Spleen (tissue), 11 donors: ENCODE measurements at regions not wholly inside any gene's neighbourhood (a gene's known extent, or its start where the extent isn't known, plus 50 kb on each side); places are given as distances from the start of the nearest gene placed in this dataset.

Experiments used
- DNase-seq: peaks from one replicate; pipeline ENCODE4 v3.0.0-alpha.2; 2020
- H3K27ac ChIP-seq, 8 donors: fragments of 200-600 bp; sonication (generic) in 7 of 8; 1 replicate in 4 of 8; 2 replicates in 4 of 8; pipeline versions ENCODE4 v1.5.0 to v1.8.0; 2016 to 2021; ENCODE audit warnings: inconsistent platforms in 4 of 8, mild to moderate bottlenecking in 4 of 8, moderate library complexity in 1 of 8
- H3K27me3 ChIP-seq, 7 donors: fragments of 200-600 bp; sonication (generic) in 6 of 7; replicated peaks in 1 of 7; 1 replicate in 4 of 7; 2 replicates in 3 of 7; pipeline versions ENCODE4 v1.5.0 to v1.8.0; 2016 to 2021; ENCODE audit warnings: inconsistent platforms in 3 of 7, mild to moderate bottlenecking in 1 of 7
- H3K36me3 ChIP-seq, 6 donors: fragments of 200-600 bp; sonication (generic) in 5 of 6; 1 replicate in 4 of 6; 2 replicates in 2 of 6; pipeline versions ENCODE4 v1.5.0 to v1.8.0; 2016 to 2021; ENCODE audit warnings: inconsistent platforms in 2 of 6
- H3K4me1 ChIP-seq, 6 donors: fragments of 200-600 bp; sonication (generic) in 5 of 6; 1 replicate in 3 of 6; 2 replicates in 3 of 6; pipeline versions ENCODE4 v1.5.0 to v1.8.0; 2016 to 2021; ENCODE audit warnings: inconsistent platforms in 3 of 6
- H3K4me3 ChIP-seq, 8 donors: fragments of 200-600 bp; sonication (generic) in 7 of 8; 1 replicate in 4 of 8; 2 replicates in 4 of 8; pipeline versions ENCODE4 v1.5.0 to v1.8.0; 2016 to 2021; ENCODE audit warnings: inconsistent platforms in 4 of 8, mild to moderate bottlenecking in 4 of 8, moderate library complexity in 2 of 8
- H3K9me3 ChIP-seq, 8 donors: fragments of 200-600 bp; sonication (generic) in 7 of 8; 1 replicate in 4 of 8; 2 replicates in 4 of 8; pipeline versions ENCODE4 v1.5.0 to v1.8.0; 2016 to 2021; ENCODE audit warnings: inconsistent platforms in 4 of 8
- POLR2A ChIP-seq, 3 donors: fragments of 450-650 bp; IDR thresholded peaks; one replicate each; pipeline ENCODE4 v1.5.1; 2017; ENCODE audit warnings: antibody characterized with exemption in 3 of 3, mild to moderate bottlenecking in 1 of 3
- POLR2AphosphoS5 ChIP-seq, 3 donors: sonication (generic); formaldehyde crosslinking; IDR thresholded peaks; one replicate each; pipeline ENCODE4 v1.5.1; 2017; ENCODE audit warnings: antibody characterized with exemption in 3 of 3
- WGBS, 5 donors: extraction: QIAGEN DNeasy Blood & Tissue Kit in 3 of 5; methylation state at CpG; one replicate each; pipeline versions ENCODE4 v1.1.5 to v1.1.7; 2013 to 2018; 5-methylcytosine and 5-hydroxymethylcytosine counted together
- intact Hi-C: fragments of 100-400 bp; cut with DNase I; formaldehyde crosslinking; loops from one replicate; pipeline ENCODE4 v1.15.0; 2023; ENCODE audit warnings: low total_unique reads
- TF ChIP-seq, protein P1 (sequence below), 11 experiments: fragments of 200-600 bp in 7 of 11; fragments of 450-650 bp in 4 of 11; sonication (generic) in 4 of 11; IDR thresholded peaks in 8 of 11; conservative IDR thresholded peaks in 3 of 11; 1 replicate in 7 of 11; 2 replicates in 4 of 11; pipeline versions ENCODE4 v1.4.0 to v1.8.0; 2016 to 2021; ENCODE audit warnings: antibody characterized with exemption in 11 of 11, inconsistent platforms in 4 of 11, mild to moderate bottlenecking in 1 of 11
- donor health status: healthy with polysubstance abuse.
- donor health status: DM: no; HTN: no; CAD: no; lungs with moderate emphysema.
- donor health status: DM: no; HTN: no; CAD: no.
- donor health status: Bipolar disorder and iron deficiency.
- donor health status: healthy.
- donor health status: DM: no; HTN: no; CAD: no.
- donor health status: DM: yes; HTN: yes; CAD: no.

DNA sequence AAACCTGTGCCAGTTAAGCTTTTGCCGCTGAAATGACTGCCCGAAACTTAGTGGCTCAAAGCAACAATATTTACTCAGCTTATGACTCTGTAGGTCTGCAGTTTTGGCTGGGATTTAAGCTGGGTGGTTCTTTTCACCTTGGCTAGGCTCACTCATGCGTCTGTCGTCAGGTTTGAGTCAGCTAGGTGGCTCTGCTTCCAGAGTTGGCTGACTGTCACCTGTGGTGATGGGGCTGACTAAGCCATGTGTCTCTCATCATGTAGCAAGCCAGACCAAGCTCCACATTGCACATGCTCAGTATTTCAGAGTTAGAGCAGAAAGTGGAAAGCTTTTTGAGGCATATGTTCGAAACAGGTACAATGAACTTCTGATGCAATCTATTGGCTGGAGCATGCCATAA is 354.8 kb downstream of the MEIS1 start:
- peaks cover 0 to 5% (median 0%) of the 10 kb centered on the region in 6 donors for H3K4me1 ChIP-seq
- no peak overlapping the region for H3K4me3 ChIP-seq
- H3K27ac ChIP-seq: no peak overlapping the region
- intact Hi-C loops: no loop called here
- H3K36me3 ChIP-seq: no peaks in the 10 kb centered on the region
- no peaks in the 10 kb centered on the region for H3K9me3 ChIP-seq
- no peak for TF ChIP-seq POLR2AphosphoS5 (IDR thresholded peaks at IDR 0.05)
- TF ChIP-seq, protein P1, sequence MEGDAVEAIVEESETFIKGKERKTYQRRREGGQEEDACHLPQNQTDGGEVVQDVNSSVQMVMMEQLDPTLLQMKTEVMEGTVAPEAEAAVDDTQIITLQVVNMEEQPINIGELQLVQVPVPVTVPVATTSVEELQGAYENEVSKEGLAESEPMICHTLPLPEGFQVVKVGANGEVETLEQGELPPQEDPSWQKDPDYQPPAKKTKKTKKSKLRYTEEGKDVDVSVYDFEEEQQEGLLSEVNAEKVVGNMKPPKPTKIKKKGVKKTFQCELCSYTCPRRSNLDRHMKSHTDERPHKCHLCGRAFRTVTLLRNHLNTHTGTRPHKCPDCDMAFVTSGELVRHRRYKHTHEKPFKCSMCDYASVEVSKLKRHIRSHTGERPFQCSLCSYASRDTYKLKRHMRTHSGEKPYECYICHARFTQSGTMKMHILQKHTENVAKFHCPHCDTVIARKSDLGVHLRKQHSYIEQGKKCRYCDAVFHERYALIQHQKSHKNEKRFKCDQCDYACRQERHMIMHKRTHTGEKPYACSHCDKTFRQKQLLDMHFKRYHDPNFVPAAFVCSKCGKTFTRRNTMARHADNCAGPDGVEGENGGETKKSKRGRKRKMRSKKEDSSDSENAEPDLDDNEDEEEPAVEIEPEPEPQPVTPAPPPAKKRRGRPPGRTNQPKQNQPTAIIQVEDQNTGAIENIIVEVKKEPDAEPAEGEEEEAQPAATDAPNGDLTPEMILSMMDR (IDR thresholded peaks at IDR 0.05 in 8 of 11, conservative IDR thresholded peaks at IDR 0.05 in 3 of 11): no peak
- TF ChIP-seq POLR2A (IDR thresholded peaks at IDR 0.05): no peak
- 74 to 94% (median 86%) methylated on average over 4 to 5 of the region's 5 CpGs for WGBS, 5 donors
- DNase-seq: no peak
- H3K27me3 ChIP-seq: no peaks in the 10 kb centered on the region

GRCh38 chr2:66790651-66791181 is 355.8 kb downstream of the MEIS1 start:
- no peak overlapping the region for H3K4me3 ChIP-seq
- WGBS, 5 donors: 65 to 78% (median 68%) methylated on average over 1 of the region's 1 CpG
- no peak for DNase-seq
- H3K36me3 ChIP-seq: no peaks in the 10 kb centered on the region
- intact Hi-C loops: no loop called here
- peaks cover 0 to 5% (median 0%) of the 10 kb centered on the region in 6 donors for H3K4me1 ChIP-seq
- no peaks in the 10 kb centered on the region for H3K27me3 ChIP-seq
- H3K27ac ChIP-seq: peak overlapping the region in 1 of 8 donors; percentile 3
- no peaks in the 10 kb centered on the region for H3K9me3 ChIP-seq
- TF ChIP-seq POLR2A (IDR thresholded peaks at IDR 0.05): no peak
- TF ChIP-seq, protein P1 (IDR thresholded peaks at IDR 0.05 in 8 of 11, conservative IDR thresholded peaks at IDR 0.05 in 3 of 11): no peak
- peak in 1 of 3 donors; percentile 12 for TF ChIP-seq POLR2AphosphoS5 (IDR thresholded peaks at IDR 0.05)

GRCh38 chr2:66794070-66794469 is 359.1 kb downstream of the MEIS1 start:
- TF ChIP-seq POLR2A (IDR thresholded peaks at IDR 0.05): no peak
- TF ChIP-seq, protein P1 (IDR thresholded peaks at IDR 0.05 in 8 of 11, conservative IDR thresholded peaks at IDR 0.05 in 3 of 11): no peak
- no peak for TF ChIP-seq POLR2AphosphoS5 (IDR thresholded peaks at IDR 0.05)
- no peaks in the 10 kb centered on the region for H3K9me3 ChIP-seq
- intact Hi-C loops: no loop called here
- H3K36me3 ChIP-seq: no peaks in the 10 kb centered on the region
- H3K27me3 ChIP-seq: no peaks in the 10 kb centered on the region
- no peak overlapping the region for H3K27ac ChIP-seq
- DNase-seq: no peak
- peaks cover 0 to 5% (median 0%) of the 10 kb centered on the region in 6 donors for H3K4me1 ChIP-seq
- no peak overlapping the region for H3K4me3 ChIP-seq
- 70 to 85% (median 77%) methylated on average over 8 of the region's 8 CpGs for WGBS, 5 donors

DNA sequence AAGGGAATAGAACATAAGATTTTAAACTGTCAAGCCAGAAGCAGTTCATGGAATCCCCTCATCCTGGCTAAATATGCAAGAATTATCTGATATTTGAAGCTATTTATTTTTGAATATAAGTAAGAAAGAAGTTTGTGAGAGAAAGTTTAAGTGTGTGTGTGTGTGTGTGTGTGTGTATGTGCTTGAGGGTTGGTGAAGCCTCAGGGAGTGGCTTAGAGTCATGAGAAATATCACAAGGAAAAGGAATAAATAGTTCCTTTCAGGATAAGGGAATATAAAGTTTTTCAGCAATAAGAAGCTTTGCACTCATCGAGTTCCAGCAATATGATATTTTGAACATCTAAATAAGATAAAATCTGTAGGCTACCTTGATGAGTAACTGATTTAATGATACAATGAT is 359.6 kb downstream of the MEIS1 start:
- no peaks in the 10 kb centered on the region for H3K9me3 ChIP-seq
- TF ChIP-seq, protein P1 (IDR thresholded peaks at IDR 0.05 in 8 of 11, conservative IDR thresholded peaks at IDR 0.05 in 3 of 11): no peak
- TF ChIP-seq POLR2A (IDR thresholded peaks at IDR 0.05): no peak
- TF ChIP-seq POLR2AphosphoS5 (IDR thresholded peaks at IDR 0.05): no peak
- intact Hi-C loops: no loop called here
- no peaks in the 10 kb centered on the region for H3K36me3 ChIP-seq
- WGBS, 5 donors: 78 to 92% (median 82%) methylated on average over 1 of the region's 1 CpG
- no peak overlapping the region for H3K27ac ChIP-seq
- no peak overlapping the region for H3K4me3 ChIP-seq
- peaks cover 0 to 5% (median 0%) of the 10 kb centered on the region in 6 donors for H3K4me1 ChIP-seq
- H3K27me3 ChIP-seq: no peaks in the 10 kb centered on the region
- no peak for DNase-seq
